Hepatocyte (in vitro differentiated cells): ENCODE measurements at regions not wholly inside any gene's neighbourhood (a gene's known extent, or its start where the extent isn't known, plus 50 kb on each side); places are given as distances from the start of the nearest gene placed in this dataset.

Source experiments
- DNase-seq: peaks from one replicate; pipeline ENCODE4 v3.0.0-alpha.2; 2016; ENCODE audit warnings: low spot score
- H2AFZ ChIP-seq: fragments of 200-600 bp; sonication (generic); 2 replicates; pipeline ENCODE4 v1.6.0; 2016; ENCODE audit warnings: antibody characterized with exemption, mild to moderate bottlenecking
- H3K27ac ChIP-seq: fragments of 200-600 bp; sonication (generic); 2 replicates; pipeline ENCODE4 v1.5.1; 2016; ENCODE audit warnings: mild to moderate bottlenecking
- H3K27me3 ChIP-seq: fragments of 200-600 bp; sonication (generic); 2 replicates; pipeline ENCODE4 v1.6.1; 2016
- H3K36me3 ChIP-seq: fragments of 200-600 bp; sonication (generic); replicated peaks from 2 replicates; pipeline ENCODE4 v1.5.1; 2016; ENCODE audit warnings: low read depth; ENCODE audit not compliant: insufficient read depth
- H3K4me1 ChIP-seq: fragments of 200-600 bp; sonication (generic); 2 replicates; pipeline ENCODE4 v1.5.1; 2016; ENCODE audit warnings: mild to moderate bottlenecking, moderate library complexity; ENCODE audit not compliant: insufficient read depth
- H3K4me2 ChIP-seq: fragments of 200-600 bp; sonication (generic); 2 replicates; pipeline ENCODE4 v1.6.0; 2016
- H3K4me3 ChIP-seq: fragments of 200-600 bp; sonication (generic); 2 replicates; pipeline ENCODE4 v1.5.1; 2016; ENCODE audit warnings: mild to moderate bottlenecking
- H3K79me2 ChIP-seq: fragments of 200-600 bp; sonication (generic); 2 replicates; pipeline ENCODE4 v1.6.0; 2017; ENCODE audit warnings: mild to moderate bottlenecking
- H3K9me2 ChIP-seq: fragments of 200-600 bp; sonication (generic); replicated peaks from 2 replicates; pipeline ENCODE4 v1.6.0; 2017; ENCODE audit warnings: mild to moderate bottlenecking; ENCODE audit not compliant: insufficient read depth
- H3K9me3 ChIP-seq: fragments of 200-600 bp; sonication (generic); 2 replicates; pipeline ENCODE4 v1.5.1; 2016; ENCODE audit warnings: low read depth, mild to moderate bottlenecking
- H4K20me1 ChIP-seq: fragments of 200-600 bp; sonication (generic); 2 replicates; pipeline ENCODE4 v1.6.0; 2016; ENCODE audit warnings: mild to moderate bottlenecking; ENCODE audit not compliant: insufficient read depth, poor library complexity, severe bottlenecking
- EZH2 ChIP-seq: fragments of 200-600 bp; sonication (generic); IDR thresholded peaks from 2 replicates; pipeline ENCODE4 v1.6.1; 2016; ENCODE audit warnings: antibody characterized with exemption, mild to moderate bottlenecking, borderline replicate concordance
- EZH2phosphoT487 ChIP-seq: fragments of 200-600 bp; sonication (generic); IDR thresholded peaks from one replicate; pipeline ENCODE4 v1.6.1; 2018; ENCODE audit warnings: antibody characterized with exemption, mild to moderate bottlenecking, low read depth, moderate library complexity; ENCODE audit not compliant: unreplicated experiment, severe bottlenecking
- WGBS: methylation state at CpG from one replicate; pipeline ENCODE4 v1.1.6; 2016; ENCODE audit warnings: low lambda C conversion rate; ENCODE audit errors: missing lambda C conversion rate; 5-methylcytosine and 5-hydroxymethylcytosine counted together
- TF ChIP-seq, protein P1 (sequence below): fragments of 200-600 bp; sonication (generic); IDR thresholded peaks from 2 replicates; pipeline ENCODE4 v1.5.1; 2016; ENCODE audit warnings: antibody characterized with exemption, mild to moderate bottlenecking; ENCODE audit not compliant: poor library complexity

DNA sequence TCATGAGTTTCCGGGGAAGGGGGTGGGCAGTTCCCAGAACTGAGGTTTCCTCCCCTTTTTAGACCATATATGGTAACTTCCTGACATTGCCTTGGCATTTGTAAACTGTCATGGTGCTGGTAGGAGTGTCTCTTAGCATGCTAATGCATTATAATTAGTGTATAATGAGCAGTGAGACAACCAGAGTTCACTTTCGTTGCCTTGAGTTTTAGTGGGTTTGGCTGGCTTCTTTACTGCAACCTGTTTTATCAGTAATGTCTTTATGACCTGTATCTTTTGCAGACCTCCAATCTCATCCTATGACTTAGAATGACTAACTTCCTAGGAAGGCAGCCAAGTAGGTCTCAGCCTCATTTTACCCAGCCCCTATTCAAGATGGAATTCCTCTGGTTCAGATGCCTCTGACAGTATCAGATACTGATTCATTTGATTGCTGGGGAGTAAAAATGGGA, 447.3 kb downstream of the XIRP2 start:
- TF ChIP-seq, protein P1, sequence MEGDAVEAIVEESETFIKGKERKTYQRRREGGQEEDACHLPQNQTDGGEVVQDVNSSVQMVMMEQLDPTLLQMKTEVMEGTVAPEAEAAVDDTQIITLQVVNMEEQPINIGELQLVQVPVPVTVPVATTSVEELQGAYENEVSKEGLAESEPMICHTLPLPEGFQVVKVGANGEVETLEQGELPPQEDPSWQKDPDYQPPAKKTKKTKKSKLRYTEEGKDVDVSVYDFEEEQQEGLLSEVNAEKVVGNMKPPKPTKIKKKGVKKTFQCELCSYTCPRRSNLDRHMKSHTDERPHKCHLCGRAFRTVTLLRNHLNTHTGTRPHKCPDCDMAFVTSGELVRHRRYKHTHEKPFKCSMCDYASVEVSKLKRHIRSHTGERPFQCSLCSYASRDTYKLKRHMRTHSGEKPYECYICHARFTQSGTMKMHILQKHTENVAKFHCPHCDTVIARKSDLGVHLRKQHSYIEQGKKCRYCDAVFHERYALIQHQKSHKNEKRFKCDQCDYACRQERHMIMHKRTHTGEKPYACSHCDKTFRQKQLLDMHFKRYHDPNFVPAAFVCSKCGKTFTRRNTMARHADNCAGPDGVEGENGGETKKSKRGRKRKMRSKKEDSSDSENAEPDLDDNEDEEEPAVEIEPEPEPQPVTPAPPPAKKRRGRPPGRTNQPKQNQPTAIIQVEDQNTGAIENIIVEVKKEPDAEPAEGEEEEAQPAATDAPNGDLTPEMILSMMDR = no peak
- TF ChIP-seq EZH2 = no peak
- no peak for TF ChIP-seq EZH2phosphoT487
- H3K9me3 ChIP-seq = no peaks in the 10 kb centered on the region
- H3K27me3 ChIP-seq = no peaks in the 10 kb centered on the region
- H4K20me1 ChIP-seq = no peaks in the 10 kb centered on the region
- H3K9me2 ChIP-seq = no peaks in the 10 kb centered on the region
- WGBS = 91% methylated on average over 2 of the region's 2 CpGs
- no peaks in the 10 kb centered on the region for H3K4me1 ChIP-seq
- no peak overlapping the region for H2AFZ ChIP-seq
- no peak overlapping the region for H3K4me2 ChIP-seq
- H3K27ac ChIP-seq = no peak overlapping the region
- H3K36me3 ChIP-seq = no peaks in the 10 kb centered on the region
- H3K79me2 ChIP-seq = no peaks in the 10 kb centered on the region
- DNase-seq = no peak
- no peak overlapping the region for H3K4me3 ChIP-seq

DNA sequence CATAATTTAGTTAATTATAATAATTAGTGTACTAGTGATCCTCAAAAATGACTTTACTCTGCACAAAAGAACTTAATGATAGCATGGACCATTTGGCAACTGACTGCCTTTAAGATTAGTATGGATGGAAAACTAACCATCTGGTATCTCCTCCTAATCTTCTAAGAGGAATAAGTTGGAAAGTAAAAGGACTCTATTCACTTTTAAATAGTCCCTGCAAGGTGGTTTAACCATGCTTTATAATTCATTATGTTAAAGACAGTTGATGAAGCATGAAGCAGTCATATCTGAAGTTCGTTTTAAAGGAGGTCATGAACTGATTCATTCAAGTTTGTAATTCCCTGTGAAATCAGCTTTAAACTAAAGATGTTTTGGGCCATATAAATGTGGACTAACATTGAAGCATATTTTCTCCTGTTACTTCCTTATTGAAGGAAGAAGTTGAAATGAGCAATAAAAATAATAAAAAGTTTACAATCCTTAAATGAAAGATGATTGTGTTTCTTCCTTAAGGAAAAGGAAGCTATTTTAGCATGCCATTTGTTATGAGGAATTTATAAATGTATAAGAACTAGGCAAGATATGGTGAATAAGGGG, 446.0 kb downstream of the XIRP2 start:
- no peak overlapping the region for H3K27ac ChIP-seq

DNA sequence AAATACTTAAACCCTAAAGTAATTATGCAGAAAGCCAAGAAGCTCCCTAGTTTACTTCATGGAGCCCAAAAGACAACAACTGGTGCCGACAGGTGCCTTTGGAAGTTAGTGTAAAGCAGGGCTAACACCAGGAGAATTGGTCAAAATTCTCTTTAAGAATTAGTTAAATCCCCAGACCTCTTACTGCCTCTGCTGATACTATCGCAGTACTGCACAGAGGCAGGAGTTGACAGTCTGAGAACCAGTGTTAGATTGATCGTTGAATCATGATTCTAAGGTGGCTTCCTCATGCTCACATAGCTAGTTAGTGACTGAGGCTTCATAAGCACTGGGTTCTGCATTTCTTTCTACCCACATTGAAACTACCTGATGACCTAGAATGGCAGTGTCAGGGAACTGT, 445.0 kb downstream of the XIRP2 start:
- no peak overlapping the region for H3K4me2 ChIP-seq
- H3K36me3 ChIP-seq = no peaks in the 10 kb centered on the region
- no peaks in the 10 kb centered on the region for H4K20me1 ChIP-seq
- no peaks in the 10 kb centered on the region for H3K9me2 ChIP-seq
- no peaks in the 10 kb centered on the region for H3K4me1 ChIP-seq
- DNase-seq = no peak
- H3K9me3 ChIP-seq = no peaks in the 10 kb centered on the region
- no peaks in the 10 kb centered on the region for H3K79me2 ChIP-seq
- no peak overlapping the region for H3K27ac ChIP-seq
- no peaks in the 10 kb centered on the region for H3K27me3 ChIP-seq
- H3K4me3 ChIP-seq = no peak overlapping the region
- TF ChIP-seq EZH2phosphoT487 (no peak), EZH2 (no peak)
- TF ChIP-seq, protein P1 = no peak
- H2AFZ ChIP-seq = no peak overlapping the region
- 64% methylated on average over 3 of the region's 3 CpGs for WGBS

More for the DNA sequence above, 446.0 kb downstream of the XIRP2 start:
- Histone ChIP-seq H3K4me1 (no peaks in the 10 kb centered on the region), H3K79me2 (no peaks in the 10 kb centered on the region), H3K36me3 (no peaks in the 10 kb centered on the region), H3K9me3 (no peaks in the 10 kb centered on the region), H4K20me1 (no peaks in the 10 kb centered on the region), H3K9me2 (no peaks in the 10 kb centered on the region), H3K4me3 (no peak overlapping the region), H3K4me2 (no peak overlapping the region), H2AFZ (no peak overlapping the region), H3K27me3 (no peaks in the 10 kb centered on the region)
- DNase-seq = no peak
- WGBS = 52% methylated on average over 1 of the region's 1 CpG
- TF ChIP-seq, protein P1 = no peak
- TF ChIP-seq EZH2 (no peak), EZH2phosphoT487 (no peak)

DNA sequence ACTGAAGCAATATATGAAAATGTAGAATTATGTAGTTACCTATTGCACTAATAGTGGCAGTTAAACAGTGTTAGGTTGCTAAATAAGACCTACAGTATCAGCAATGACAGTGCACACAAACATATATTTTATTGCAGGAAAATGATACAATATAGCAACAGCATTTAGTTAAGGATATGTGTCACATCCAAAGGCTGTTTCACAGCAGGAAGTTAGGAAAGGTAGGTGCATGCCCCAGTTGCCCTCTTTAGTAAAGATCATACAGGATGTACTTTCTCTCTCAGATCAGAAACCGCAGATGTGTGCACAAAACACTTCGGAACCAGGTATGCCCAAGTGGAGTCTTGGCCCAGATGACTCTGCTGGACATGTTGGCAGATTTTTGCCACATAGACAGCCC, 444.1 kb downstream of the XIRP2 start:
- H2AFZ ChIP-seq = no peak overlapping the region
- 78% methylated on average over 2 of the region's 2 CpGs for WGBS
- no peak overlapping the region for H3K4me3 ChIP-seq
- no peaks in the 10 kb centered on the region for H3K27me3 ChIP-seq
- TF ChIP-seq EZH2phosphoT487 (no peak), EZH2 (no peak)
- TF ChIP-seq, protein P1 = no peak
- H3K9me2 ChIP-seq = no peaks in the 10 kb centered on the region
- H3K27ac ChIP-seq = no peak overlapping the region
- no peak for DNase-seq
- no peaks in the 10 kb centered on the region for H3K4me1 ChIP-seq
- H3K9me3 ChIP-seq = no peaks in the 10 kb centered on the region
- no peak overlapping the region for H3K4me2 ChIP-seq
- no peaks in the 10 kb centered on the region for H3K79me2 ChIP-seq
- H4K20me1 ChIP-seq = no peaks in the 10 kb centered on the region
- H3K36me3 ChIP-seq = no peaks in the 10 kb centered on the region
